Colon (tissue), 2 donors: ENCODE measurements at regions not wholly inside any gene's neighbourhood (a gene's known extent, or its start where the extent isn't known, plus 50 kb on each side); places are given as distances from the start of the nearest gene placed in this dataset.

ENCODE experiments used
- FAIRE-seq: peaks from 2 replicates; lab custom pipeline; 2012; peaks lifted over from hg19 to GRCh38; lab: Jason Lieb, UNC
- donor health status: control.
- donor health status: control.

DNA sequence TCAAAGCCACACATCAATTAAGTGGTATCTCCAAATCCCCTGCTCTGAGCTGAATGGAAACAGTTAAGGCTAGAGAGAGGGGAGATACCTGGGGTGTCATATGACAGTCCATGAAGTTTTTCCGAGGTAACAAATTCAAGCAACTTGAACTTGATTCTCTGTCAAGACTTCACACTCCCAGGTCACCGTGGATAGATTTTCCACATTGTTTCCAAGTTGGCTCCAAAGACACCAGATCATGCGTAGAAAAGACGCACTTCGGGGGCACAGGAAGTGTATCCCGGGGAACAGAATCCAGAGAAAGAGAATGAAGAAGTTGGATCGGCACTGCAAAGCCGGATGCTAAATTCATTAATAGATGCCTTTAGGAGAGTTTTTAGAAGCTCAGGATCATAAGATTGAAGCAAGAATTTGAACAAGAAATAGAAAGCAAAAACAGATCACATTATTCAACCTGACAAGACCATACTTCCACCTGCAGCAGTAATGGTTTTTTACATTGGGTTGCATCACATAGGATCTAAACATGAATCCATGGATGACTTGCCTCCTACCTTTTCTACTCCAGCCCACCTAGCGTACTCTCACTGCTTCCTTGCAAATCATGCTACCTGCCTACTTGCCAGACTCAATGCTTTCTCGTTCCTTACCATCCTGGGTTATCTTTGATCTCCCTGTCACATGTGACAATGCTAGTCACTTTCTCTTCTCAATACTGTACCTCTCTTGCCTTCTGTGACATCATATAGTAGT lies 253.0 kb upstream of the ADAMTS9 start:
- no peak for FAIRE-seq

DNA sequence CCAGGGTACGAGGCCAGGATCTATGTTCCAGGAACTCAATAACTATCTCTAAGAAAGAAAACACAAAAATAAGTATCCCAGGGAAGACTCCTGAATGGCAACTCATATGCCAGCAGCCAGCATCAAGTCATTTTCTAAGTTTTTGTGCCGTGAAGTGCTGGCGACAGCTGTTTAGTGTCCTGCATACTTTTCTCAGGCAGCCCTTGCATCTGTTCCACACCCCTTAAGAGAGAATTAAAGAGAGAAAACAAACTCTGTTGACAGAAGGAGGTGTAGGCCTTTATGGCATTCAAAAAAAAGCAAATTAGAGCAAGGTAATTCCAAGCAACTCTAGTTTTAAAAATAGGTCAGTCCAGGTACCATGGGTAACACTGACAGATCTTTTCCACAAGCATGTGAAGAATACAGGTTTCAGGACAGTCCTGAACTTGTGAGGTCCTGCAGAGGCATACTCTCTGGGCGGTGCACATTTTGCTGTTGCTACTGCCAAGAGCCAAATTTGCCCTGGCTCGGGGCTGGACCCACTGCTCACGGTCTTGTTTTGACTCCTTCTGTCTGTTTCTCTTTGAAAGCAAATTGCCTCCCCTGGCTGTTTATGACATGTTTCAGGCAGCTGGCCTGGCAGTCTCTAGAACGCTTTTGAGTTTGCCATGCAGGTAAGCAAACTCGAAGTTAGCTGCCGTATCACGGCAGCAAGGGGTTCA lies 252.1 kb upstream of the ADAMTS9 start:
- no peak for FAIRE-seq

DNA sequence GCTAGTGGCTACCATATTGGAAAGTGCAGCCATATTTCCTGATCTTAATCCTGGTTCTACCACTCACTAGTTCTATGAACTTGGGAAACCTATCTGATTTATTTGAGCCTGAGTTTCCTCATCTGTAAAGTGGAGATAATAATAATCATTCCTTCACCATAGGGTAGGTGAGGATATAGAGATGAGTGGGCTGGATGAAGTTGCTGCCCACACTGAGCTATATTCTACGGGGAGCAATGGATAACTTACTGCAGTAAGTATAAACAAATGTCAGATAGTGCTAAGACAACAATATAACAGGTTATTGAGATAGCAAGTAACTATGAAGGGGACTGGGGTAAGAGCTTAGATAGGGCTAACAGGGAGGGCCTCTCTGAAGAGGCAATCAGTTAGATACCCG lies 251.5 kb upstream of the ADAMTS9 start:
- no peak for FAIRE-seq

DNA sequence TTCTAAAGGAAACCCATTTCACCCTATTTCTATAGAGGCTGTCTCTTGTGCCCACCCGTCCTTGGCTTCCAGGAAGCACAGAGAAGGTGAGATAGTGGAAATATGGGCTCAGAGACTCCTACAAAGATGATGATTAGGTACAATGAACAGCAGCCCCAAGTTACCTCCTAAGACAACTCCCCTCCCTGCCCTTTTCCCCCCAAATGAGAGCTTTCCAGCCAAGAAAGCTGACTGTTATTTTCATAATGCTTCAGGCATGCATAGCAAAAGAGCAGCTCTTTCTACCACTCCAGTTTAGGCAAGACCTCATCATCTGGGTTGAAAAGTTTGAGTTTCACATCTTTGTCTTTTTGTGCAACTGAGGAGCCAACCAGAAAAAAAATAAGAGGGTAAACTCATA lies 248.8 kb upstream of the ADAMTS9 start:
- no peak for FAIRE-seq

DNA sequence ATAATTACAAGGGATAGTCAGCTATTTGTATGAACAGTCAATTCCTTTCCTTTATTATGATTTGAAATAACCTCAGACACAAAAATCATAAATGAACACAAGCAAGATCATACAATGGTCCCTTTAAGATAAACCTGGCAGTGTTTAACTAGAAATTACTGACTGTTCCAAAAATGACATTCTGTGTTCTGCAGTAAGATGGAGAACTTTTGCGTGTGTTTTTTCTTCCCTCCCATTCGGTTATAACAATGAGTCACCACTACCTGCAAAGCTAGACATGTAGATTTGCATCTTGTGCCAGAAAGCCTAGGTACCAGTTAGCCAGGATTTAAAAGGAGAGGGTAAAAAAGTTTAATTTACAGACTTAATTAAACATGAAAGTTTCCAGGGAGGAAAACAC lies 248.2 kb upstream of the ADAMTS9 start:
- no peak for FAIRE-seq

DNA sequence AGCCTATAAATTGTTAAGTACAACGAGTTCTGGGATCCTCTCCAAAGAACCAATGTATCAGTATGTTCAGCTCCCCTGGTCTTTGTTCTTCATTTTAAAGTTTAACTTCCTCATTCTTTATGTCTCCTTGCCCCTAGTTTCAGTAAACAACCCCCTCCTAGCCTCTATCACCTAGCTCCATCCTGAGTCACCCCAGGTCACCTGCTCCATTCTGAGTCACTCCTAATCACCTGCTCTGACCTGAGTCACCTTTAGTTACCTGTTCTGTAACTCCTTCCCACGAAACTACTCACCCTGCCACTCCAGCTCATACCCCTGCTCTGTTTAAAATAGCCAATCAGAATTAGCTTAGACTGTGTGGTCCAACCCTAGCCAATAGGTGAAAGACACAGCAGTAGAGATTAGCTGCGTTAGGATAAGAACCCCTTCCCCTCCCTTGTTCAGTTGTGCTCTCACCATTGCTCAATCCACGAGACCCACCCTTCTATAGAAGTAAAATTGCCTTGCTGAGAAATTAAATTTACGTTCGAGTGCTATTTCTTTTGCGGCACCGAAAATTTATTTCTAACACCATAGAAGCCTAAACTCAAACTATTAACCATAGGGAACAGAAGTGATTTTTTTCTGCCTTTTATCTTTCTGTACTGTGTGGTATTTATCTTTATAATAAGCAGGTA lies 245.0 kb upstream of the ADAMTS9 start:
- no peak for FAIRE-seq

DNA sequence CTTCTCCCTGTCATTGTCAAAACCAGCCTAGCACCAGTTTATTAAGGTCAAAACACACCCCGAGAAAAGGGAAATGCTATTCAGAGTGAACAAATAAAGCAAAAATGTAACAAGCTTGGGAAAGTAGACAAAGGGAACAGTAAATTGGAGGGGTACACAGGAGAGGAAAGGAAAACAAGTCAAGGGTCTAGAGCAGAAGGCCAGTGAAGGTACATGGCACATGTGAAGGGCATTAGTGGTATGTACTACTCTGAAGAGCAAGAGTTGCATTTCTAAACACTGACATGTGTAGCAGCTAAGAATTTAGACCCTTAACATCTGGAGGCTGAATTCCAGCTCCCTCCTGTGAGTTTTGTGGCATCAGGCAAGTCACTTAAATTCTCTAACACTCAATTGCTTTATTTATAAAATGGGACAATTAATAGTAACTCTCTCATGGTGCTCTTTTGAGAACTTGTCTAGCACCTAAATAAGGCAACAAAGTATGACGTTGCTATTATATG lies 244.3 kb upstream of the ADAMTS9 start:
- FAIRE-seq = no peak

DNA sequence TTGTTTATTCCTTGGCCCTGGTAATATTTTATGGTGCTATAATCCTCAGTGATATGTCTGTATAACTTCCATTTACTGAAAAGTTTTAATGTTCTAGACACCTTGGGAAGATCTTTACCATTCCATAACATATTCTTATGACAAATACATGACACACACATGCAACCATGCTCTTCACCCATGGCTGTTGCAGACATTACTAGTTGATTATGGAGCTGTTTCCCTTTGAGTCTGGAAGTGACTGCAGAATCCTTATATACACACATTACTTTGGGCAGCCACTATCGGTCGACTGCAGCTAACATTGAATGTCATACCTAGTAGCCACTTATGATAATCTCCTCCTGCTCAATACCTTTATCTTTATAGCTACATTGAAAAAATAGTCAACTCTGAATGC lies 243.1 kb upstream of the ADAMTS9 start:
- no peak for FAIRE-seq

DNA sequence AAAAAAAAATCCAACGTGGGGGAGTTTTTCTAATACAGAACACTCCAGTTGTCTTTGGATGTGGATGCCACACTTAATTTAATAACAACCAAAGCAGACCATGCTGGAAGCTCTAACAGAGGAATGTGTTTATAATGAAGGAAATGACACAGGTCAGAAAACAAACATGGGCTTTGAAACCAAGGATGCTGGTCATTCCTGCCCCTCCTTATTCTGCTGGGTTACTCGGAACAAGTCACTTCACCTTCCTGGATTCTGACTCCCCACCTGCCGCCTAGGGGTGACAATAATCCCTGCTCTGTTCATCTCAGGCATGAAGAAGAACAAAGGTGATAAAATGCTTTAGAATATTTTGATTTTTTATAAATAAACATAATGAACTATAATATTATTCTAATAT lies 240.9 kb upstream of the ADAMTS9 start:
- FAIRE-seq = no peak

DNA sequence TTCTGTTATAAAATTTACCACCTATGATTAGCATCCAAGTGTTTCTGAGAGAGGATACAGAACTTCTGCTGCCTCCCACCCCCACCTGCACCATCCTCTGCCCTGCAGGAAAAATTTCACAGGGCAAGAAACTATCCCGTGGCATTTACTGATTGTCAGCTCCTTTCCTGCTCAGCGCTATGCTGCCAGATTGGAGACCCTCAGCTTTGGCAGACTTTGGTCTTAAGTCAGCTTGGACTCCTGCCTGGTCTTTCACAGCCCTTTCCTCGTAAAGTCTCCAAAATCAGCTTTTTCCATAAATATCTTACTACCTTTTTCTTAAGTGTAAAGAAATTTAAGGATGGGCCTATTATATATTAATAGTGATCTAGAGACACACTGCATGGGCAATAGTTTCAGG lies 239.9 kb upstream of the ADAMTS9 start:
- FAIRE-seq = no peak

DNA sequence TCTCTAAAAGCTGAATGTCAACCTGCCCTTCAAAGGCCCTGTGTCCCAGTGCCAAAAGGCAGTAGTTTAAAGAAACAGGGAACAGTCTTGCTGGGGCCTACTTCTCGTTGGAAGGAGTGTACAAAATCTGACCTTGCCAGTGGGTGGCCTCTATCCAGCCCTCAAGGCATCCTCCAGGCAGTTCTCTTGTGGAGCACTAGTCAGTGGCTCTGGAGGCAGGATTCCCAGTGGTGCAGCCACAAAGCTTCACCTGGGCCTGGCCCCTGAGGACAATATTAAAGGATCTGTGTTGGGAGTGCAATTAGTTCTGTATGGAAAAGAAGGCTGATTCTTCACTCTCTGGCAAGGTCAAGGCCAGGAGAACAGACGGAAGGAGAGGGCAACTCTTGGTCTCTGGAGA lies 237.8 kb upstream of the ADAMTS9 start:
- FAIRE-seq = no peak

DNA sequence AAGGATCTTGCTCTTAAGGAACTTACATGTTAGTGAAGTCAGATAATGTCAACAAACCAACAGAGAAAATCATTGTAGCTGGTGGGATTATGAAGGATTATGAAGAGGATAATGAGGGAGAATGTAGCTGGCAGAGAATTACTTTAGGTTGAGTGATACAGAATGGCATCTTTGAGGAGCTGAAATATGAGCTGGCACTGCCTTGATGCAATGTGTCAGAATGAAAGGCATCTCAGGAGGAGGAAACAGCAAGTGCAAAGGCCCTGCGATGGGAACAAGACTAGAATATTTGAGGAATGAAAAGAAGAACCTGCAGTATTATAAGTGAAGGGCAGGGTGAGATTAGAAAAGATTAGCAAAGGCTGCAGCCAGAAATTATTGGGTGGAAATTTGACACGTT lies 237.2 kb upstream of the ADAMTS9 start:
- FAIRE-seq = no peak

DNA sequence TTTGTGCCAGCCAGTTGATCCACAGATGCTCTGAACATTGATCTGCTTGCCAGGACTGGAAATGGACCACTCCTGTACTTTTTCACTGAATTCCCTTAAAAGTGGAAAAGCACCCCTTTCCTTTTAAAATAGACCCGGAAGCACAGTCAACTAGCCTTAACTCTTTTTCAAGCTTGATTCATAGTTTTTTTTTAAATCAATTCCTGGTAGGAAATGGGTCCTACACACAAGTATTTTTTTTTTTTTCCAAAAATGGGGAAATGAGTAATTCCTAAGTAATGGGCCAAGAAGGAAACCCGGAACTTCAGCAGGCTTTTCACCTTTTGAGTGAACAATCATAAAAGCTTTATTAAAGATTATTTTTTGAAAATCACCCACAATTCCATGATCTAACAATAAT lies 234.4 kb upstream of the ADAMTS9 start:
- no peak for FAIRE-seq

DNA sequence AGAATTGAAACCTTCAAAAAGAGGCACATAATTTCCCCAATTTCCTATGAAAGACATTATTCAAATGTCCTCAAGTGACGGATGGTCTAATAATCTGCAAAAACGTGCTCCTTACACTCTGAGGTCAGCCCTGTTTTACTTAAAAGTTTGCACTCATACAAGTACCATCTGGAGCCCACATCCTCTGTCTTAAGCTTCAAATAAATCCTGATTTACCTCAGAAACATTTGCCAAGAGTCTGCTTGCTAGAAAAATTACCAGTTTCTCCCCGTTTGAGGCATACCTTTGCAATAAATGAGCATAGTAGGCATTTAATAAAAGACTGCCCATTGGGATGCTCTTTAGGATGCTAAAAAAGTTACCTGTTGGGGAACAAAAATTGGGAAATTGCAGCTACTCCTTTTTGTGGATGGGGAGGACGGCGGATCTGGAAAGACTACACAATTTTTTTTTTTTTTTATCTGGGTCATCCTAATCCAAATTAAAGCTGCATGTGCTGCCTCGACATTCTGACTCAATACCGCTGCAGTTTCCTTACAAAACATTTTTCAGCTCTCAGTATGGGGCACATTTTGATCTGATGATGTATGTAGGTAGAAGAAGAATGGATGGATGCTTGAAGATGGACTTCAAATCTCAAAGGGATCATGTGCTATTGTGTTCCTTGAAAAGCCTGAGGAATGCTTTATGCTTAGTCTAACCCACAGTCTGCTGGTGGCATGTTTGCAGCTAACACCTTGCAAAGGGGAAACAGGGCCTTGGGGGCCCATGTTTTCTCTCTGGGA lies 233.7 kb upstream of the ADAMTS9 start:
- no peak for FAIRE-seq

DNA sequence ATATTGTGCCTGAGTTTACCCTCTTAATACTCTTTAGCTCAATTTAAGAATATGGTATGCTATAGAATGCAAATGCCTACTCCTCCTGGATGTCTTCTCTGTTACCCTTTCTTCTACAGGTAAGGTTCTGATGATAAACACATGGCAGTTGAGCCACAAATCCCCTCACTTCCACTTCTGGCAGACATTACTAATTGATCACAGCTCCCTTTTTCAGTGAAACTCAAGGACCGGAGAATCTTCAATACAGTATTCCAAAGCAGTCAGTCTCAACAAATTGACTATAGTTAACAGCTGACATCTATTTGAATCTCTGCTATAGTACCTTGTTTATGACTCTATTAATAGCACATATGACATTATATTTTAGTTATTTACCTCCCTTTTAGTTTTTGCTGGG lies 232.1 kb upstream of the ADAMTS9 start:
- FAIRE-seq = no peak

DNA sequence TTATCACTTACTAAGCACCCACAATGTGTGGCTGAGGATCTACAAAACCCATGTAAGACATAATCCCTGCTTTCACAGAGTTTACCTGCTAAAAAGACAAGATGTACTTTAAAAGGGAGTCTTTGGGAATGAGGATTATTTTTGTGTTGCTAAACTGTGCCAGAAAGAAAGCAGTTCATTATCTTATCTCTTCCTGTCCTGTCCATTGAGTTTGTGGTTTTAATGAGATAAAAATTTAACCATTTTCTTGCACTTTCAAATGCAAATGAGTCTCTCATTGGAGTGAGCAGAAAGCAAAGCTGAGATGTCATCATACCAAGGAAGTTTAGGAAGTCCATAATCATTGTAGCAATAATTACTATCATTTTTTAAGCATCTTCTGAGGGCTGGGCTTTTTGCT lies 231.2 kb upstream of the ADAMTS9 start:
- FAIRE-seq = no peak

DNA sequence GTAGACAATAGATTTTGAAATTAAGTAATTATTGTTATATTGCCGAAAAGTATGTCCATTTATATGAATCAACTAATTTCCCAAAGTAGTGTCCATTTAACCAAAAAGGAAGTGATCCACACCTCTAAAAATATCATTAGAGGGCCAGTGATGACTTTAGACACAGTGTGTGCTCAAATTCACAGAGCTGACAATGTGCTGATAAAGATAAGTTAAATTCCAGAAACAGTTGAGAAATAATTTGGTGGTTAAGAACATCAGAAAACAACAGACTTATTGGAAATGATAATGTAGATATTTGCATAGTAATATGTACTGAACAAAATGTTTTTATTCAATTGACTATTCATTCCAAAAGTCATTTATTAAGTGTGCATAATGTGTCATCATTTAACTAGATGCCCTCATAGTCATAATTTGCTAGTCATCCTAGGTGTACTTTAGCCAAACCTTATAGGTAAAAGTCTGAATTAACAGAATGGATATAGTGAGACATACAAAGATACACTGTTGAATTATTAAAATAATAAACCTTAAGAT lies 230.2 kb upstream of the ADAMTS9 start:
- FAIRE-seq = no peak

DNA sequence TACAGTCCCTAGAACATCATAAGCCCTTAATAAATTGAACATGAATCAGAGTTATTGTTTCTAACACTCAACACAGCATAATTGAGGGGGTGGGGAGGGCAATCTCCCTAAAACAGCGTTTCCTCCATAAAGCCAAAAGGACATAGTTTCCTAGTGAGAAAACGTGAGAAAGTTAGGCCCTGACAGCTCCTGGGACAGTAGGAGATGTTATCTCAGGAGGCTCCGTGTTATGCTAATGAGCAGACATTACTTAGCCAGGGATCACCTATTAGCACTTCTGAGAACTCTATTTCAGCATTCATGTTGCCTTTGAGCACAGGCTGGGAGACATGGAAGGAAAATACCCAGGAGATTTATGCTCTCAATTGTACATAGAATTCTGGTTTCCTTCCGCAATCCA lies 229.1 kb upstream of the ADAMTS9 start:
- FAIRE-seq = no peak

DNA sequence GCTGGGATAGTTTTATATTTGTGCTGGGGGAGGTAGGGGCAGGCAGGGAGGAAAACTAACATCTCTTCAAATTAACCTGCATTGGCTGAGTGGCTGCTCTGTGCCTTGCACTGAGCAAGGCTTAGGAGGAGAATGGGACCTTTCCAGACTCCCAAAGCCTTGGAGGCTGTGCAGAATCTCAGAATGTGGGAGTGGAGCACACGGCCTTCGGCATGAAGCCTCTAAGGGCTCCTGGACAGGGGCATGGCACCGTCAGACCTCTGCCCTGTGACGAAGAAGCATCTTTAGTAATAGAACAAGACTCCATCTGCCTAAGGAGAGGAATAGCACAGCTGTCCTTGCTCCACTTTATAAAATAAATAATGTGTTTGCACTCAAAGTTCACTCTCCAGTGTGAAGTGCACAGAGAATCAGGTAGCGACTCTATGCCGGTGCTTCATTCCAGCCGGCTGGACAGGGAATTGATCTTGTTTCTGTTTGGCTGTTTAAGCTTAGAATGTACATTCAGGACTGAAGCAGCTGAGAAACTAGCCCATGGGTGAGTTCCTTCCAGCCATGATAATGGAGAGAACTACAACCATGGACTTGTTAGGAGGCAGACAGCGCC lies 228.5 kb upstream of the ADAMTS9 start:
- FAIRE-seq = no peak

DNA sequence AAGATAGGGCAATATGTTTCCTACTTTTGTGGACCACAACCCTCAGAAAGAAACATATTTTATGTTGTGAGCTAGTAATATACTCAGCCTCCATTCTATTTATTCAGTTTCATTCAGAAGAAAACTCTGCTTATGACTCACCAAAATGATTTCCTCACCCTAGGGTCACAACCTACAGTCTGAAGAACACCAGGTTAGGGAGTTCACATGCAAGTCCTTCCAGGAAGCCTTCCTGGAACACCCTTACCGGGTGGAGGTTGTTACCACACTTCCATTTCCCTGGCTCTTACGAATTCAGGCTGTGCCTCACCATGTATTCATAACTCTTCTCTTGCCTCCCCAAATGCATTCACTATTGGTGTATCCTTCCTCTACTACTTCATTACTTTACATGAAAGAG lies 228.0 kb upstream of the ADAMTS9 start:
- FAIRE-seq = no peak

DNA sequence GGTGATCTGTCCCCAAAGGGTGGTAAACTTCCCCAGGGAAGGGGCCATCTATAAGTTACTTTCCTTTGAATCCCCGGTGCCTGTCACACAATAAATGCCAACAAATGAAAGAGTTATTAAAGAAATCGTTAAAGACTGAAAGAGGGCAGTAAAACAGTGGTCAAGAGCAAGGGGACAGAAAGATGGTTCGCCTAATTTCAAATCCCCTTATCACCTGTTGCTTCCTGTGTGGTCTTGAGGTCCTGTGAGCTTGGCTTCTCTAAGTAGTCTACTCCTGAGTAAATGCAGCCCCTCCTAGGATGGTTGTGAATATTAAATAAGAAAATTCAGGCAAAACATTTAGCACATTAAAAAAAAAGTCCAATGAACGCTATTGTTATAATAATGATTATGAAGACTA lies 225.7 kb upstream of the ADAMTS9 start:
- no peak for FAIRE-seq

DNA sequence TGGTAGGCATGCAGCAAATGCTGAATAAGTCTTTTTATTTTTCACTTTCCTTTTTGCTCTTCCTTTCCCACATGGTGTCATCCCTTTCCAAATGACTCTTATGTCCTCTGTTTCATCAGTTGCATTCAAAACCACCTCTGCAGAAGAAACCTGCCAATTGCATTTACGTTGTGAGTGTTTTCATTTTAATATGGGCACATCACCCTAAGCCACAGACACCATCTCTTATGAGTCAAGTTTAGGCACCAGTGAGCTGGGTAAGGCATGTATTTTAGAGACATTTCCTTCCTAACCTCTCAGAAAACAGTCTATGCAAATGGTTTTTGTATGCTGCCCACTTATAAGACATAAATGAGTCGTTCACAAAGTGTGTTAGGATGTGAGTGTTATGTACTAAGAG lies 223.3 kb upstream of the ADAMTS9 start:
- no peak for FAIRE-seq
